H9 (cell line): ENCODE measurements at regions not wholly inside any gene's neighbourhood (a gene's known extent, or its start where the extent isn't known, plus 50 kb on each side); places are given as distances from the start of the nearest gene placed in this dataset.

Experiments
- DNase-seq: peaks from one replicate; pipeline ENCODE4 v3.0.0-alpha.2; 2017
- H2AFZ ChIP-seq: one replicate; pipeline ENCODE4 v1.6.1; 2013; ENCODE audit warnings: mild to moderate bottlenecking, low read length, control low read depth, moderate library complexity
- H2AK5ac ChIP-seq: 2 replicates; pipeline ENCODE4 v1.6.1; 2013; ENCODE audit warnings: low read length, control low read depth, mixed read lengths; ENCODE audit not compliant: insufficient read length
- H2BK120ac ChIP-seq: one replicate; pipeline ENCODE4 v1.6.1; 2013; ENCODE audit warnings: low read depth, mild to moderate bottlenecking, low read length, control low read depth, inconsistent platforms; ENCODE audit not compliant: poor library complexity, severe bottlenecking
- H2BK12ac ChIP-seq: 2 replicates; pipeline ENCODE4 v1.6.1; 2013; ENCODE audit warnings: low read length, control low read depth, mixed read lengths, low read depth; ENCODE audit not compliant: insufficient read length
- H2BK15ac ChIP-seq: 2 replicates; pipeline ENCODE4 v1.6.1; 2013; ENCODE audit warnings: low read depth, low read length, control low read depth
- H2BK20ac ChIP-seq: one replicate; pipeline ENCODE4 v1.6.1; 2013; ENCODE audit warnings: low read depth, mild to moderate bottlenecking, low read length, control low read depth, inconsistent platforms; ENCODE audit not compliant: poor library complexity, severe bottlenecking
- H2BK5ac ChIP-seq: 2 replicates; pipeline ENCODE4 v1.6.1; 2013; ENCODE audit warnings: low read length, control low read depth, mixed read lengths; ENCODE audit not compliant: insufficient read length
- H3K14ac ChIP-seq: 2 replicates; pipeline ENCODE4 v1.6.1; 2013; ENCODE audit warnings: low read length, control low read depth; ENCODE audit not compliant: insufficient read depth
- H3K18ac ChIP-seq: 2 replicates; pipeline ENCODE4 v1.6.1; 2013; ENCODE audit warnings: low read depth, mild to moderate bottlenecking, mixed read lengths, low read length, control low read depth; ENCODE audit not compliant: insufficient read length
- H3K23ac ChIP-seq: 2 replicates; pipeline ENCODE4 v1.6.1; 2013; ENCODE audit warnings: low read length, control low read depth, mixed read lengths, low read depth; ENCODE audit not compliant: insufficient read length
- H3K23me2 ChIP-seq: 2 replicates; pipeline ENCODE4 v1.6.1; 2013; ENCODE audit warnings: low read depth, mild to moderate bottlenecking, mixed read lengths, low read length, control low read depth; ENCODE audit not compliant: insufficient read length, poor library complexity, severe bottlenecking
- H3K27ac ChIP-seq: 2 replicates; pipeline ENCODE4 v1.5.1; 2013; ENCODE audit warnings: low read length, control low read depth, mixed read lengths, low read depth; ENCODE audit not compliant: insufficient read length
- H3K27me3 ChIP-seq: 2 replicates; pipeline ENCODE4 v1.6.1; 2013; ENCODE audit warnings: low read length, control low read depth, inconsistent platforms; ENCODE audit not compliant: insufficient read depth
- H3K4ac ChIP-seq: 2 replicates; pipeline ENCODE4 v1.6.1; 2013; ENCODE audit warnings: low read depth, mild to moderate bottlenecking, control low read depth, inconsistent platforms, low read length, moderate library complexity
- H3K4me1 ChIP-seq: 2 replicates; pipeline ENCODE4 v1.6.1; 2013; ENCODE audit warnings: low read length, control low read depth, inconsistent platforms; ENCODE audit not compliant: insufficient read depth
- H3K4me2 ChIP-seq: 2 replicates; pipeline ENCODE4 v1.6.1; 2013; ENCODE audit warnings: low read length, control low read depth, mixed read lengths; ENCODE audit not compliant: insufficient read length, insufficient read depth
- H3K56ac ChIP-seq: 2 replicates; pipeline ENCODE4 v1.6.1; 2013; ENCODE audit warnings: low read depth, mild to moderate bottlenecking, mixed read lengths, low read length, control low read depth; ENCODE audit not compliant: insufficient read length
- H3K79me1 ChIP-seq: 2 replicates; pipeline ENCODE4 v1.6.1; 2013; ENCODE audit warnings: low read depth, mild to moderate bottlenecking, moderate library complexity, low read length, control low read depth, inconsistent platforms; ENCODE audit not compliant: insufficient read depth, poor library complexity, severe bottlenecking
- H3K79me2 ChIP-seq: 2 replicates; pipeline ENCODE4 v1.6.1; 2013; ENCODE audit warnings: low read length, control low read depth, inconsistent platforms; ENCODE audit not compliant: insufficient read depth
- H3K9ac ChIP-seq: 2 replicates; pipeline ENCODE4 v1.6.1; 2013; ENCODE audit warnings: low read length, control low read depth, mixed read lengths; ENCODE audit not compliant: insufficient read length; ENCODE audit errors: extremely low read depth
- H3K9me3 ChIP-seq: one replicate; pipeline ENCODE4 v1.6.1; 2013; ENCODE audit warnings: low read depth, low read length, inconsistent platforms; ENCODE audit not compliant: control insufficient read depth
- H3T11ph ChIP-seq: one replicate; pipeline ENCODE4 v1.6.1; 2013; ENCODE audit warnings: mild to moderate bottlenecking, low read length, control low read depth, inconsistent platforms
- H4K20me1 ChIP-seq: one replicate; pipeline ENCODE4 v1.6.1; 2013; ENCODE audit not compliant: control insufficient read depth, insufficient read length, insufficient read depth
- H4K5ac ChIP-seq: 2 replicates; pipeline ENCODE4 v1.6.1; 2013; ENCODE audit warnings: low read depth, mild to moderate bottlenecking, mixed read lengths, low read length, control low read depth; ENCODE audit not compliant: insufficient read length
- H4K8ac ChIP-seq: replicated peaks from 2 replicates; pipeline ENCODE4 v1.6.1; 2013; ENCODE audit warnings: low read length, control low read depth, mixed read lengths, low read depth; ENCODE audit not compliant: insufficient read length
- H4K91ac ChIP-seq: 2 replicates; pipeline ENCODE4 v1.6.1; 2013; ENCODE audit warnings: low read depth, mild to moderate bottlenecking, moderate library complexity, mixed read lengths, low read length, control low read depth; ENCODE audit not compliant: insufficient read length
- H3K27ac Mint-ChIP-seq, 3 experiments: 2 replicates in 2 of 3; 3 replicates in 1 of 3; pipeline ENCODE4 v1.8.0; 2020 to 2021; ENCODE audit warnings: mixed read lengths in 3 of 3, mild to moderate bottlenecking in 1 of 3, moderate library complexity in 1 of 3
- H3K27me3 Mint-ChIP-seq: 2 replicates; pipeline ENCODE4 v1.8.0; 2021; ENCODE audit warnings: low read depth, mild to moderate bottlenecking, moderate library complexity, mixed read lengths
- H3K36me3 Mint-ChIP-seq, 3 experiments: 2 replicates in 2 of 3; 3 replicates in 1 of 3; pipeline ENCODE4 v1.8.0; 2020 to 2021; ENCODE audit warnings: low read depth in 3 of 3, mixed read lengths in 3 of 3; ENCODE audit not compliant: insufficient read depth in 1 of 3
- H3K4me1 Mint-ChIP-seq, 2 experiments: 2 replicates each; pipeline ENCODE4 v1.8.0; 2020; ENCODE audit warnings: mixed read lengths in 2 of 2
- H3K4me3 Mint-ChIP-seq, 2 experiments: 2 replicates in 1 of 2; 3 replicates in 1 of 2; pipeline ENCODE4 v1.8.0; 2020 to 2021; ENCODE audit warnings: mild to moderate bottlenecking in 2 of 2, mixed read lengths in 2 of 2, moderate library complexity in 1 of 2
- H3K9me3 Mint-ChIP-seq, 2 experiments: 2 replicates in 1 of 2; 3 replicates in 1 of 2; pipeline ENCODE4 v1.8.0; 2020; ENCODE audit warnings: mild to moderate bottlenecking in 2 of 2, mixed read lengths in 2 of 2, moderate library complexity in 1 of 2
- WGBS: extraction: QIAGEN DNeasy Blood & Tissue Kit; methylation state at CpG from one replicate; pipeline ENCODE4 v1.1.7; 2013; ENCODE audit warnings: missing lambda C conversion rate, low lambda C conversion rate, mixed read lengths; ENCODE audit not compliant: insufficient read length; ENCODE audit errors: extremely low coverage; 5-methylcytosine and 5-hydroxymethylcytosine counted together
- TF ChIP-seq, protein P1 (sequence below): fragments of 200-600 bp; sonication (generic); conservative IDR thresholded peaks from 3 replicates; pipeline ENCODE4 v1.8.0; 2021; ENCODE audit warnings: antibody characterized with exemption, mild to moderate bottlenecking

DNA sequence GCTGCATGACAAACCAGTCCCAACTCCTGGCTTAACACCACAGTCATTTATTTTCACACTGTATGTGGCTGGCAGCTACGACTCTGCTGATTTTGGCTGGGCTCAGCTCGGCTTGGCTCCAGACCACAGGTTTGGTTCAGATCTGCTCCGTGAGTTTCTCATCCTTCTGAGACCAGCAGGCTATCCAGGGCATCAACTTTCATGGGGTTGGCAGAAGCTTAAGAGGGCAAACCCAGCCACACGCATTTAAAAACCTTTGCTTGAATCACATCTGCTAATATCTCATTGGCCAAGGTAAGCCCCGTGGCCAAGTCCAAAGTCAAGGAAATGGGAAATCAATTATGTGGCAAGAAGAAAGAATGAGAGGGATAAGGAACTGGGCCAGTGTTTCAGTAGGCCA, 574.2 kb downstream of the MATN1 start:
- no peak overlapping the region for H2BK120ac ChIP-seq
- H4K8ac ChIP-seq = no peak overlapping the region
- H3K4me1 Mint-ChIP-seq = peaks cover 4 to 7% of the 10 kb centered on the region in 2 experiments
- TF ChIP-seq, protein P1, sequence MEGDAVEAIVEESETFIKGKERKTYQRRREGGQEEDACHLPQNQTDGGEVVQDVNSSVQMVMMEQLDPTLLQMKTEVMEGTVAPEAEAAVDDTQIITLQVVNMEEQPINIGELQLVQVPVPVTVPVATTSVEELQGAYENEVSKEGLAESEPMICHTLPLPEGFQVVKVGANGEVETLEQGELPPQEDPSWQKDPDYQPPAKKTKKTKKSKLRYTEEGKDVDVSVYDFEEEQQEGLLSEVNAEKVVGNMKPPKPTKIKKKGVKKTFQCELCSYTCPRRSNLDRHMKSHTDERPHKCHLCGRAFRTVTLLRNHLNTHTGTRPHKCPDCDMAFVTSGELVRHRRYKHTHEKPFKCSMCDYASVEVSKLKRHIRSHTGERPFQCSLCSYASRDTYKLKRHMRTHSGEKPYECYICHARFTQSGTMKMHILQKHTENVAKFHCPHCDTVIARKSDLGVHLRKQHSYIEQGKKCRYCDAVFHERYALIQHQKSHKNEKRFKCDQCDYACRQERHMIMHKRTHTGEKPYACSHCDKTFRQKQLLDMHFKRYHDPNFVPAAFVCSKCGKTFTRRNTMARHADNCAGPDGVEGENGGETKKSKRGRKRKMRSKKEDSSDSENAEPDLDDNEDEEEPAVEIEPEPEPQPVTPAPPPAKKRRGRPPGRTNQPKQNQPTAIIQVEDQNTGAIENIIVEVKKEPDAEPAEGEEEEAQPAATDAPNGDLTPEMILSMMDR = no peak
- H3K9me3 ChIP-seq = peaks cover 11% of the 10 kb centered on the region
- H4K91ac ChIP-seq = no peak overlapping the region
- no peak overlapping the region for H3K4me2 ChIP-seq
- no peaks in the 10 kb centered on the region for H4K20me1 ChIP-seq
- H3K4me3 Mint-ChIP-seq = no peak overlapping the region
- no peak overlapping the region for H3K4ac ChIP-seq
- WGBS = no CpG with 5 or more reads among the region's 5 CpGs
- no peak for DNase-seq
- no peaks in the 10 kb centered on the region for H3K79me1 ChIP-seq
- no peak overlapping the region for H3K14ac ChIP-seq
- H3K27ac ChIP-seq = no peak overlapping the region
- no peak overlapping the region for H2AK5ac ChIP-seq
- H3K56ac ChIP-seq = no peak overlapping the region
- H3K79me2 ChIP-seq = no peaks in the 10 kb centered on the region
- H4K5ac ChIP-seq = no peak overlapping the region
- H3K23ac ChIP-seq = no peak overlapping the region
- no peak overlapping the region for H3K27ac Mint-ChIP-seq
- H3K23me2 ChIP-seq = no peaks in the 10 kb centered on the region
- H3T11ph ChIP-seq = no peak overlapping the region
- H3K36me3 Mint-ChIP-seq = peaks cover 9 to 21% (median 20%) of the 10 kb centered on the region in 3 experiments
- H3K9me3 Mint-ChIP-seq = peaks cover 23 to 35% of the 10 kb centered on the region in 2 experiments
- H3K4me1 ChIP-seq = no peaks in the 10 kb centered on the region
- peaks cover 6% of the 10 kb centered on the region for H3K27me3 Mint-ChIP-seq
- H3K18ac ChIP-seq = no peak overlapping the region
- H2AFZ ChIP-seq = no peak overlapping the region
- H2BK5ac ChIP-seq = no peak overlapping the region
- no peak overlapping the region for H2BK12ac ChIP-seq
- H3K27me3 ChIP-seq = no peaks in the 10 kb centered on the region
- H2BK20ac ChIP-seq = no peak overlapping the region
- H3K9ac ChIP-seq = no peak overlapping the region
- H2BK15ac ChIP-seq = no peak overlapping the region
